Prostate gland (tissue), 2 donors: ENCODE measurements at regions not wholly inside any gene's neighbourhood (a gene's known extent, or its start where the extent isn't known, plus 50 kb on each side); places are given as distances from the start of the nearest gene placed in this dataset.

Experiments
- POLR2A ChIP-seq: fragments of 450-650 bp; IDR thresholded peaks from one replicate; pipeline ENCODE4 v1.6.1; 2016; ENCODE audit warnings: antibody characterized with exemption, mild to moderate bottlenecking
- TF ChIP-seq, protein P1 (sequence below), 4 experiments: fragments of 200-600 bp in 2 of 4; fragments of 450-650 bp in 2 of 4; sonication (generic) in 2 of 4; IDR thresholded peaks; 1 replicate in 3 of 4; 2 replicates in 1 of 4; pipeline ENCODE4 v1.5.1; 2016 to 2019; ENCODE audit warnings: antibody characterized with exemption in 4 of 4, mild to moderate bottlenecking in 2 of 4, moderate library complexity in 2 of 4

DNA sequence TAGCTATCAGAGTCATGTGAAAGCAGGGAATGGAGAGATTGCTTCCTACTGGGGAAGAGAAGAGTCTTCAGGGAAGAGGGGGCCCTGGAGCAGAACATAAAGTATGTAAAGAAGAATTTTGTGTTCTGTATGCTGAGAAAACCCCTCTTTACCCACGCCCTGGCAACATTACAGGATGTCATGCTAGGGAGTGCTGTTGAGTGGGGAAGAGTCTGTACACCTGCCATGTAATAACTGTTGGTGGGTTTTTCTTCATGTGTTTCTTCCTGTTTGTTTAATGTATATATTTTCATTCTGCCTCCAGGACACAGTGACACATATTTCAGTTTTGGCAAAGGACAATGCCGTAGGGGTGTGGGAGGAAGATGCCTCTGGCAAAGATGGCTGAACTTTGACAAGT, 122.8 kb upstream of the LPP start:
- TF ChIP-seq, protein P1, sequence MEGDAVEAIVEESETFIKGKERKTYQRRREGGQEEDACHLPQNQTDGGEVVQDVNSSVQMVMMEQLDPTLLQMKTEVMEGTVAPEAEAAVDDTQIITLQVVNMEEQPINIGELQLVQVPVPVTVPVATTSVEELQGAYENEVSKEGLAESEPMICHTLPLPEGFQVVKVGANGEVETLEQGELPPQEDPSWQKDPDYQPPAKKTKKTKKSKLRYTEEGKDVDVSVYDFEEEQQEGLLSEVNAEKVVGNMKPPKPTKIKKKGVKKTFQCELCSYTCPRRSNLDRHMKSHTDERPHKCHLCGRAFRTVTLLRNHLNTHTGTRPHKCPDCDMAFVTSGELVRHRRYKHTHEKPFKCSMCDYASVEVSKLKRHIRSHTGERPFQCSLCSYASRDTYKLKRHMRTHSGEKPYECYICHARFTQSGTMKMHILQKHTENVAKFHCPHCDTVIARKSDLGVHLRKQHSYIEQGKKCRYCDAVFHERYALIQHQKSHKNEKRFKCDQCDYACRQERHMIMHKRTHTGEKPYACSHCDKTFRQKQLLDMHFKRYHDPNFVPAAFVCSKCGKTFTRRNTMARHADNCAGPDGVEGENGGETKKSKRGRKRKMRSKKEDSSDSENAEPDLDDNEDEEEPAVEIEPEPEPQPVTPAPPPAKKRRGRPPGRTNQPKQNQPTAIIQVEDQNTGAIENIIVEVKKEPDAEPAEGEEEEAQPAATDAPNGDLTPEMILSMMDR (IDR thresholded peaks at IDR 0.05): no peak
- TF ChIP-seq POLR2A: no peak
